GM23338 (cell line): ENCODE measurements at regions not wholly inside any gene's neighbourhood (a gene's known extent, or its start where the extent isn't known, plus 50 kb on each side); places are given as distances from the start of the nearest gene placed in this dataset.

Source experiments
- ATAC-seq: fragments of 200-7000 bp; cut with Tn5 transposase; 3 replicates; pipeline ENCODE4 v1.9.1; 2020
- DNase-seq: peaks from one replicate; pipeline ENCODE4 v3.0.0-alpha.2; 2015; ENCODE audit warnings: low spot score
- H2AFZ ChIP-seq: fragments of 200-600 bp; sonication (generic); 2 replicates; pipeline ENCODE4 v1.8.0; 2016; ENCODE audit warnings: antibody characterized with exemption, mild to moderate bottlenecking, moderate library complexity
- H3F3A ChIP-seq: fragments of 200-600 bp; sonication (generic); replicated peaks from 2 replicates; pipeline ENCODE4 v1.8.0; 2017; ENCODE audit warnings: antibody characterized with exemption, mixed run types, low read depth
- H3K27ac ChIP-seq: fragments of 200-600 bp; sonication (generic); 2 replicates; pipeline ENCODE4 v1.6.1; 2016; ENCODE audit warnings: low read depth
- H3K27me3 ChIP-seq: fragments of 200-600 bp; sonication (generic); 2 replicates; pipeline ENCODE4 v1.8.0; 2016; ENCODE audit warnings: mild to moderate bottlenecking, mixed run types, moderate library complexity; ENCODE audit not compliant: insufficient read depth
- H3K36me3 ChIP-seq: fragments of 200-600 bp; sonication (generic); 2 replicates; pipeline ENCODE4 v1.8.0; 2016; ENCODE audit warnings: mild to moderate bottlenecking; ENCODE audit not compliant: insufficient read depth
- H3K4me1 ChIP-seq: fragments of 200-600 bp; sonication (generic); 2 replicates; pipeline ENCODE4 v1.8.0; 2016; ENCODE audit warnings: mild to moderate bottlenecking, moderate library complexity; ENCODE audit not compliant: insufficient read depth
- H3K4me2 ChIP-seq: fragments of 200-600 bp; sonication (generic); 2 replicates; pipeline ENCODE4 v1.7.1; 2017; ENCODE audit warnings: mixed run types
- H3K4me3 ChIP-seq: fragments of 200-600 bp; sonication (generic); 2 replicates; pipeline ENCODE4 v1.6.1; 2016; ENCODE audit warnings: mixed run types
- H3K79me2 ChIP-seq: fragments of 200-600 bp; sonication (generic); replicated peaks from 2 replicates; pipeline ENCODE4 v1.8.0; 2017; ENCODE audit warnings: mild to moderate bottlenecking; ENCODE audit not compliant: insufficient read depth
- H3K9me2 ChIP-seq: fragments of 200-600 bp; sonication (generic); 2 replicates; pipeline ENCODE4 v1.8.0; 2017; ENCODE audit not compliant: insufficient read depth
- H4K20me1 ChIP-seq: fragments of 200-600 bp; sonication (generic); replicated peaks from 2 replicates; pipeline ENCODE4 v1.8.0; 2017; ENCODE audit warnings: mild to moderate bottlenecking; ENCODE audit not compliant: insufficient read depth
- H3K27ac Mint-ChIP-seq: 2 replicates; pipeline ENCODE4 v1.8.0; 2020; ENCODE audit warnings: inconsistent platforms, mild to moderate bottlenecking, moderate library complexity, mixed read lengths
- H3K27me3 Mint-ChIP-seq: 3 replicates; pipeline ENCODE4 v1.8.0; 2022; ENCODE audit warnings: low read depth, mild to moderate bottlenecking, moderate library complexity, mixed read lengths, inconsistent platforms; ENCODE audit not compliant: insufficient read depth, poor library complexity
- H3K36me3 Mint-ChIP-seq: 3 replicates; pipeline ENCODE4 v1.8.0; 2021; ENCODE audit warnings: low read depth, mild to moderate bottlenecking, inconsistent platforms, moderate library complexity, mixed read lengths
- H3K4me1 Mint-ChIP-seq: 3 replicates; pipeline ENCODE4 v1.8.0; 2020; ENCODE audit warnings: mild to moderate bottlenecking, inconsistent platforms, mixed read lengths
- H3K4me3 Mint-ChIP-seq: 3 replicates; pipeline ENCODE4 v1.8.0; 2021; ENCODE audit warnings: moderate library complexity, mild to moderate bottlenecking, inconsistent platforms, mixed read lengths
- H3K9me3 Mint-ChIP-seq: 3 replicates; pipeline ENCODE4 v1.8.0; 2020; ENCODE audit warnings: moderate library complexity, mild to moderate bottlenecking, inconsistent platforms, mixed read lengths
- CREB1 ChIP-seq: fragments of 250-450 bp; sonication (Bioruptor Pico); IDR thresholded peaks from 2 replicates; pipeline ENCODE4 v1.5.0; 2020; ENCODE audit warnings: low read depth, mild to moderate bottlenecking, moderate library complexity
- CTCF ChIP-seq, 2 experiments: fragments of 200-600 bp in 1 of 2; sonication (generic) in 1 of 2; conservative IDR thresholded peaks; 2 replicates each; pipeline versions ENCODE4 v1.5.1 to v1.6.1; 2016 to 2017; ENCODE audit warnings: antibody characterized with exemption in 2 of 2, low read depth in 2 of 2, mild to moderate bottlenecking in 2 of 2, moderate library complexity in 1 of 2
- ETS1 ChIP-seq: IDR thresholded peaks from 2 replicates; pipeline ENCODE4 v1.6.1; 2016; ENCODE audit warnings: antibody characterized with exemption
- EZH2 ChIP-seq: fragments of 200-600 bp; sonication (generic); IDR thresholded peaks from one replicate; pipeline ENCODE4 v1.8.0; 2017; ENCODE audit warnings: antibody characterized with exemption, mild to moderate bottlenecking, low read depth; ENCODE audit not compliant: unreplicated experiment
- EZH2phosphoT487 ChIP-seq: fragments of 200-600 bp; sonication (generic); IDR thresholded peaks from one replicate; pipeline ENCODE4 v1.8.1; 2018; ENCODE audit warnings: antibody characterized with exemption; ENCODE audit not compliant: unreplicated experiment
- ZNF114 ChIP-seq: fragments of 250-450 bp; sonication (Bioruptor Pico); IDR thresholded peaks from 2 replicates; pipeline ENCODE4 v1.5.0; 2020; ENCODE audit warnings: mild to moderate bottlenecking, moderate library complexity
- ZNF331 ChIP-seq: fragments of 250-450 bp; sonication (Bioruptor Pico); IDR thresholded peaks from 2 replicates; pipeline ENCODE4 v1.5.0; 2020; ENCODE audit warnings: low read depth, mild to moderate bottlenecking, moderate library complexity
- TF ChIP-seq, protein P1 (sequence below): IDR thresholded peaks from one replicate; pipeline ENCODE4 v1.6.1; 2018; ENCODE audit warnings: antibody characterized with exemption; ENCODE audit not compliant: unreplicated experiment
- TF ChIP-seq, protein P2 (sequence below): fragments of 250-450 bp; sonication (Bioruptor Pico); IDR thresholded peaks from 2 replicates; pipeline ENCODE4 v1.5.0; 2020; ENCODE audit warnings: mild to moderate bottlenecking, moderate library complexity

DNA sequence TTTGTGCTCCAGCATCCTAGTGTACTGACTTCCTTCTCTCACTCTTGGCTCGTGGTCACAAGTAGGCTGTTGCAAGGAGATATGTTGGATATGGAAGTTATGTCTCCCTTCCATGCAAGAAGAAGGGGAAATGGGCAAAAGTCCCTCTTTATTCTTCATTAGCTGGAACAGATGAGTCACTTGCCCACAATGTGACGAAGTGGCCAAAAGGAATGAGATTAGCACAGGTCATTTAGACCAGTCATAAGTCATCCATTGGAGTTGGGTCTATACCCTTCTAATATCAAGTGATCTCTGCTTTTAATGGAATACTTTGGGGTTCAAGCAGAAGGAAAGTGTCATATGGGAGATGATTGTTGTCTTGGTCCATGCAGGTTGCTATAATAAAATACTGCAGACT is 91.2 kb upstream of the NGF start (continued):
- no peak for TF ChIP-seq ZNF114 (CRISPR knock-in tag)
- no peak for TF ChIP-seq ETS1
- TF ChIP-seq EZH2phosphoT487, result no peak
- TF ChIP-seq, protein P1, sequence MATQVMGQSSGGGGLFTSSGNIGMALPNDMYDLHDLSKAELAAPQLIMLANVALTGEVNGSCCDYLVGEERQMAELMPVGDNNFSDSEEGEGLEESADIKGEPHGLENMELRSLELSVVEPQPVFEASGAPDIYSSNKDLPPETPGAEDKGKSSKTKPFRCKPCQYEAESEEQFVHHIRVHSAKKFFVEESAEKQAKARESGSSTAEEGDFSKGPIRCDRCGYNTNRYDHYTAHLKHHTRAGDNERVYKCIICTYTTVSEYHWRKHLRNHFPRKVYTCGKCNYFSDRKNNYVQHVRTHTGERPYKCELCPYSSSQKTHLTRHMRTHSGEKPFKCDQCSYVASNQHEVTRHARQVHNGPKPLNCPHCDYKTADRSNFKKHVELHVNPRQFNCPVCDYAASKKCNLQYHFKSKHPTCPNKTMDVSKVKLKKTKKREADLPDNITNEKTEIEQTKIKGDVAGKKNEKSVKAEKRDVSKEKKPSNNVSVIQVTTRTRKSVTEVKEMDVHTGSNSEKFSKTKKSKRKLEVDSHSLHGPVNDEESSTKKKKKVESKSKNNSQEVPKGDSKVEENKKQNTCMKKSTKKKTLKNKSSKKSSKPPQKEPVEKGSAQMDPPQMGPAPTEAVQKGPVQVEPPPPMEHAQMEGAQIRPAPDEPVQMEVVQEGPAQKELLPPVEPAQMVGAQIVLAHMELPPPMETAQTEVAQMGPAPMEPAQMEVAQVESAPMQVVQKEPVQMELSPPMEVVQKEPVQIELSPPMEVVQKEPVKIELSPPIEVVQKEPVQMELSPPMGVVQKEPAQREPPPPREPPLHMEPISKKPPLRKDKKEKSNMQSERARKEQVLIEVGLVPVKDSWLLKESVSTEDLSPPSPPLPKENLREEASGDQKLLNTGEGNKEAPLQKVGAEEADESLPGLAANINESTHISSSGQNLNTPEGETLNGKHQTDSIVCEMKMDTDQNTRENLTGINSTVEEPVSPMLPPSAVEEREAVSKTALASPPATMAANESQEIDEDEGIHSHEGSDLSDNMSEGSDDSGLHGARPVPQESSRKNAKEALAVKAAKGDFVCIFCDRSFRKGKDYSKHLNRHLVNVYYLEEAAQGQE, result no peak
- no peak for TF ChIP-seq EZH2
- no peak for TF ChIP-seq CTCF (conservative IDR thresholded peaks at IDR 0.05; ENCODE audit: low read depth in 2 of 2)
- TF ChIP-seq ZNF331 (CRISPR knock-in tag), result no peak

DNA sequence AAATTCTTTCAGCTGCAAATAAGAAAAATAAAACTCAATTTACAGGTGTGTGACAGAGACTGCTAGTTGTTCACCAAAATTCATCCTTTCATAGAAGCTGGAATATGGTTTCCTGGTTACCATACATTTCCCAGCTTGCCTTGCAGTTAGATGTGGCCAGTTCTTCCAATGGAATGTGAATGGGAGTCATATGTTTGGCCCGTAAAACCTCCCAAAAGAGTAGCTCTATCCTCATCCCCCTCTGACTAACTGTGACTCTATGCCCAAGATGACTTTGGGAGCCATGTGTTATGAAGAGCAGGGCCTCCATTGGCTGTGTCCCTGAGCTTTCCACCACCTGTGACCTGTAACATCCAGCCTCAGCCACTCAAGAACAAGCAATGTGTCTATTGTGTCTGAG is 90.6 kb upstream of the NGF start:
- Histone ChIP-seq H2AFZ (no peak overlapping the region), H3F3A (no peaks in the 10 kb centered on the region), H3K27ac (no peak overlapping the region), H3K4me2 (no peak overlapping the region), H3K27me3 (no peaks in the 10 kb centered on the region), H3K9me2 (peaks cover 18% of the 10 kb centered on the region; the same call in 1 of the 2 replicates), H3K79me2 (no peaks in the 10 kb centered on the region), H3K4me1 (no peaks in the 10 kb centered on the region), H3K4me3 (no peak overlapping the region), H4K20me1 (no peaks in the 10 kb centered on the region), H3K36me3 (no peaks in the 10 kb centered on the region)
- ATAC-seq (no peak), DNase-seq (no peak)
- no peaks in the 10 kb centered on the region for H3K9me3 Mint-ChIP-seq
- no peaks in the 10 kb centered on the region for H3K36me3 Mint-ChIP-seq
- H3K4me3 Mint-ChIP-seq, result no peak overlapping the region
- peaks cover 2% of the 10 kb centered on the region for H3K27me3 Mint-ChIP-seq
- no peak for TF ChIP-seq CREB1 (CRISPR knock-in tag)
- TF ChIP-seq ETS1, result no peak
- TF ChIP-seq, protein P2, sequence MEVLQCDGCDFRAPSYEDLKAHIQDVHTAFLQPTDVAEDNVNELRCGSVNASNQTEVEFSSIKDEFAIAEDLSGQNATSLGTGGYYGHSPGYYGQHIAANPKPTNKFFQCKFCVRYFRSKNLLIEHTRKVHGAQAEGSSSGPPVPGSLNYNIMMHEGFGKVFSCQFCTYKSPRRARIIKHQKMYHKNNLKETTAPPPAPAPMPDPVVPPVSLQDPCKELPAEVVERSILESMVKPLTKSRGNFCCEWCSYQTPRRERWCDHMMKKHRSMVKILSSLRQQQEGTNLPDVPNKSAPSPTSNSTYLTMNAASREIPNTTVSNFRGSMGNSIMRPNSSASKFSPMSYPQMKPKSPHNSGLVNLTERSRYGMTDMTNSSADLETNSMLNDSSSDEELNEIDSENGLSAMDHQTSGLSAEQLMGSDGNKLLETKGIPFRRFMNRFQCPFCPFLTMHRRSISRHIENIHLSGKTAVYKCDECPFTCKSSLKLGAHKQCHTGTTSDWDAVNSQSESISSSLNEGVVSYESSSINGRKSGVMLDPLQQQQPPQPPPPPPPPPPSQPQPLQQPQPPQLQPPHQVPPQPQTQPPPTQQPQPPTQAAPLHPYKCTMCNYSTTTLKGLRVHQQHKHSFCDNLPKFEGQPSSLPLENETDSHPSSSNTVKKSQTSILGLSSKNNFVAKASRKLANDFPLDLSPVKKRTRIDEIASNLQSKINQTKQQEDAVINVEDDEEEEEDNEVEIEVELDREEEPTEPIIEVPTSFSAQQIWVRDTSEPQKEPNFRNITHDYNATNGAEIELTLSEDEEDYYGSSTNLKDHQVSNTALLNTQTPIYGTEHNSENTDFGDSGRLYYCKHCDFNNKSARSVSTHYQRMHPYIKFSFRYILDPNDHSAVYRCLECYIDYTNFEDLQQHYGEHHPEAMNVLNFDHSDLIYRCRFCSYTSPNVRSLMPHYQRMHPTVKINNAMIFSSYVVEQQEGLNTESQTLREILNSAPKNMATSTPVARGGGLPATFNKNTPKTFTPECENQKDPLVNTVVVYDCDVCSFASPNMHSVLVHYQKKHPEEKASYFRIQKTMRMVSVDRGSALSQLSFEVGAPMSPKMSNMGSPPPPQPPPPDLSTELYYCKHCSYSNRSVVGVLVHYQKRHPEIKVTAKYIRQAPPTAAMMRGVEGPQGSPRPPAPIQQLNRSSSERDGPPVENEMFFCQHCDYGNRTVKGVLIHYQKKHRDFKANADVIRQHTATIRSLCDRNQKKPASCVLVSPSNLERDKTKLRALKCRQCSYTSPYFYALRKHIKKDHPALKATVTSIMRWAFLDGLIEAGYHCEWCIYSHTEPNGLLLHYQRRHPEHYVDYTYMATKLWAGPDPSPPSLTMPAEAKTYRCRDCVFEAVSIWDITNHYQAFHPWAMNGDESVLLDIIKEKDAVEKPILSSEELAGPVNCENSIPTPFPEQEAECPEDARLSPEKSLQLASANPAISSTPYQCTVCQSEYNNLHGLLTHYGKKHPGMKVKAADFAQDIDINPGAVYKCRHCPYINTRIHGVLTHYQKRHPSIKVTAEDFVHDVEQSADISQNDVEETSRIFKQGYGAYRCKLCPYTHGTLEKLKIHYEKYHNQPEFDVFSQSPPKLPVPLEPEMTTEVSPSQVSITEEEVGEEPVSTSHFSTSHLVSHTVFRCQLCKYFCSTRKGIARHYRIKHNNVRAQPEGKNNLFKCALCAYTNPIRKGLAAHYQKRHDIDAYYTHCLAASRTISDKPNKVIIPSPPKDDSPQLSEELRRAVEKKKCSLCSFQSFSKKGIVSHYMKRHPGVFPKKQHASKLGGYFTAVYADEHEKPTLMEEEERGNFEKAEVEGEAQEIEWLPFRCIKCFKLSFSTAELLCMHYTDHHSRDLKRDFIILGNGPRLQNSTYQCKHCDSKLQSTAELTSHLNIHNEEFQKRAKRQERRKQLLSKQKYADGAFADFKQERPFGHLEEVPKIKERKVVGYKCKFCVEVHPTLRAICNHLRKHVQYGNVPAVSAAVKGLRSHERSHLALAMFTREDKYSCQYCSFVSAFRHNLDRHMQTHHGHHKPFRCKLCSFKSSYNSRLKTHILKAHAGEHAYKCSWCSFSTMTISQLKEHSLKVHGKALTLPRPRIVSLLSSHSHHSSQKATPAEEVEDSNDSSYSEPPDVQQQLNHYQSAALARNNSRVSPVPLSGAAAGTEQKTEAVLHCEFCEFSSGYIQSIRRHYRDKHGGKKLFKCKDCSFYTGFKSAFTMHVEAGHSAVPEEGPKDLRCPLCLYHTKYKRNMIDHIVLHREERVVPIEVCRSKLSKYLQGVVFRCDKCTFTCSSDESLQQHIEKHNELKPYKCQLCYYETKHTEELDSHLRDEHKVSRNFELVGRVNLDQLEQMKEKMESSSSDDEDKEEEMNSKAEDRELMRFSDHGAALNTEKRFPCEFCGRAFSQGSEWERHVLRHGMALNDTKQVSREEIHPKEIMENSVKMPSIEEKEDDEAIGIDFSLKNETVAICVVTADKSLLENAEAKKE (CRISPR knock-in tag), result no peak
- no peak for TF ChIP-seq EZH2phosphoT487
- TF ChIP-seq EZH2, result no peak
- no peak overlapping the region for H3K27ac Mint-ChIP-seq
- no peaks in the 10 kb centered on the region; the same call in 1 of the 3 replicates for H3K4me1 Mint-ChIP-seq
